GM19455 (cell line): ENCODE measurements at regions not wholly inside any gene's neighbourhood (a gene's known extent, or its start where the extent isn't known, plus 50 kb on each side); places are given as distances from the start of the nearest gene placed in this dataset.

ENCODE experiments used
- ATAC-seq: cut with Tn5 transposase; IDR thresholded peaks from one replicate; pipeline ENCODE4 v1.9.1; 2021; ENCODE audit not compliant: unreplicated experiment

GRCh38 chr20:39946053-39946810, 742.8 kb downstream of the MAFB start:
- no peak for ATAC-seq

GRCh38 chr20:39944861-39945260, 744.2 kb downstream of the MAFB start:
- no peak for ATAC-seq

- ATAC-seq = no peak
Observed at GRCh38 chr20:39943336-39943735, 745.7 kb downstream of the MAFB start.

- ATAC-seq = no peak
Observed at GRCh38 chr20:39941245-39941644, 747.8 kb downstream of the MAFB start.

- ATAC-seq = no peak
Observed at GRCh38 chr20:39939241-39939865, 749.7 kb downstream of the MAFB start.

- no peak for ATAC-seq
Observed at GRCh38 chr20:39936401-39936800, 752.6 kb downstream of the MAFB start.

- no peak for ATAC-seq
Observed at GRCh38 chr20:39935901-39936300, 753.1 kb downstream of the MAFB start.

GRCh38 chr20:39916236-39916765, 772.7 kb downstream of the MAFB start:
- no peak for ATAC-seq

GRCh38 chr20:39913274-39913673, 775.8 kb downstream of the MAFB start:
- ATAC-seq = no peak

GRCh38 chr20:39911497-39911896, 777.5 kb downstream of the MAFB start:
- ATAC-seq = no peak

GRCh38 chr20:39910536-39910935, 778.5 kb downstream of the MAFB start:
- ATAC-seq = no peak

GRCh38 chr20:39909447-39909846, 779.6 kb downstream of the MAFB start:
- no peak for ATAC-seq

GRCh38 chr20:39904476-39905112, 784.4 kb downstream of the MAFB start:
- no peak for ATAC-seq

GRCh38 chr20:39903806-39904465, 785.1 kb downstream of the MAFB start:
- ATAC-seq = no peak

GRCh38 chr20:39899881-39900280, 789.2 kb downstream of the MAFB start:
- ATAC-seq = no peak

GRCh38 chr20:39898467-39898852, 790.6 kb downstream of the MAFB start:
- ATAC-seq = no peak

- no peak for ATAC-seq
Observed at GRCh38 chr20:39897781-39898466, 791.1 kb downstream of the MAFB start.

GRCh38 chr20:39897058-39897457, 792.0 kb downstream of the MAFB start:
- ATAC-seq = no peak

GRCh38 chr20:39894067-39894466, 795.0 kb downstream of the MAFB start:
- ATAC-seq = no peak

- no peak for ATAC-seq
Observed at GRCh38 chr20:39893003-39893685, 795.9 kb downstream of the MAFB start.
